H1 (cell line): ENCODE measurements at regions not wholly inside any gene's neighbourhood (a gene's known extent, or its start where the extent isn't known, plus 50 kb on each side); places are given as distances from the start of the nearest gene placed in this dataset.

Source experiments
- CREB1 ChIP-seq: IDR thresholded peaks from 2 replicates; pipeline ENCODE4 v1.6.1; 2012; ENCODE audit warnings: inconsistent platforms
- JUND ChIP-seq: IDR thresholded peaks from 2 replicates; pipeline ENCODE4 v1.6.1; 2011; ENCODE audit warnings: mild to moderate bottlenecking, improper control_type of control experiment, low read length
- KDM1A ChIP-seq: fragments of 200-600, 300-600 bp; sonication (generic); IDR thresholded peaks from 2 replicates; pipeline ENCODE4 v1.7.1; 2016; ENCODE audit warnings: mild to moderate bottlenecking, low read length, borderline replicate concordance
- RFX5 ChIP-seq: IDR thresholded peaks from 2 replicates; pipeline ENCODE4 v1.6.1; 2011; ENCODE audit warnings: low read depth, low read length, improper control_type of control experiment, borderline replicate concordance
- TF ChIP-seq, protein P1 (sequence below): IDR thresholded peaks from 2 replicates; pipeline ENCODE4 v1.6.1; 2012; ENCODE audit warnings: inconsistent platforms
- TF ChIP-seq, protein P2 (sequence below): IDR thresholded peaks from 2 replicates; pipeline ENCODE4 v1.6.1; 2011; ENCODE audit warnings: low read depth, mild to moderate bottlenecking, low read length; ENCODE audit not compliant: insufficient read depth
- TF ChIP-seq, protein P3 (sequence below): IDR thresholded peaks from 2 replicates; pipeline ENCODE4 v1.6.1; 2012; ENCODE audit warnings: low read length, inconsistent platforms
- TF ChIP-seq, protein P4 (sequence below): IDR thresholded peaks from 2 replicates; pipeline ENCODE4 v1.6.1; 2012; ENCODE audit warnings: inconsistent platforms

GRCh38 chr17:33515974-33516373 lies 222.9 kb upstream of the ASIC2 start (continued):
- TF ChIP-seq, protein P1, sequence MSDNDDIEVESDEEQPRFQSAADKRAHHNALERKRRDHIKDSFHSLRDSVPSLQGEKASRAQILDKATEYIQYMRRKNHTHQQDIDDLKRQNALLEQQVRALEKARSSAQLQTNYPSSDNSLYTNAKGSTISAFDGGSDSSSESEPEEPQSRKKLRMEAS = no peak
- no peak for TF ChIP-seq RFX5
- no peak for TF ChIP-seq CREB1
- no peak for TF ChIP-seq JUND
- TF ChIP-seq, protein P2, sequence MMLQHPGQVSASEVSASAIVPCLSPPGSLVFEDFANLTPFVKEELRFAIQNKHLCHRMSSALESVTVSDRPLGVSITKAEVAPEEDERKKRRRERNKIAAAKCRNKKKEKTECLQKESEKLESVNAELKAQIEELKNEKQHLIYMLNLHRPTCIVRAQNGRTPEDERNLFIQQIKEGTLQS = no peak
- TF ChIP-seq, protein P3, sequence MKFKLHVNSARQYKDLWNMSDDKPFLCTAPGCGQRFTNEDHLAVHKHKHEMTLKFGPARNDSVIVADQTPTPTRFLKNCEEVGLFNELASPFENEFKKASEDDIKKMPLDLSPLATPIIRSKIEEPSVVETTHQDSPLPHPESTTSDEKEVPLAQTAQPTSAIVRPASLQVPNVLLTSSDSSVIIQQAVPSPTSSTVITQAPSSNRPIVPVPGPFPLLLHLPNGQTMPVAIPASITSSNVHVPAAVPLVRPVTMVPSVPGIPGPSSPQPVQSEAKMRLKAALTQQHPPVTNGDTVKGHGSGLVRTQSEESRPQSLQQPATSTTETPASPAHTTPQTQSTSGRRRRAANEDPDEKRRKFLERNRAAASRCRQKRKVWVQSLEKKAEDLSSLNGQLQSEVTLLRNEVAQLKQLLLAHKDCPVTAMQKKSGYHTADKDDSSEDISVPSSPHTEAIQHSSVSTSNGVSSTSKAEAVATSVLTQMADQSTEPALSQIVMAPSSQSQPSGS = no peak
- TF ChIP-seq KDM1A = no peak
- TF ChIP-seq, protein P4, sequence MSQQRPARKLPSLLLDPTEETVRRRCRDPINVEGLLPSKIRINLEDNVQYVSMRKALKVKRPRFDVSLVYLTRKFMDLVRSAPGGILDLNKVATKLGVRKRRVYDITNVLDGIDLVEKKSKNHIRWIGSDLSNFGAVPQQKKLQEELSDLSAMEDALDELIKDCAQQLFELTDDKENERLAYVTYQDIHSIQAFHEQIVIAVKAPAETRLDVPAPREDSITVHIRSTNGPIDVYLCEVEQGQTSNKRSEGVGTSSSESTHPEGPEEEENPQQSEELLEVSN = no peak
